ENCODE measurements at regions not wholly inside any gene's neighbourhood (a gene's known extent, or its start where the extent isn't known, plus 50 kb on each side); places are given as distances from the start of the nearest gene placed in this dataset.

- no peak for TF ChIP-seq CTCF (IDR thresholded peaks at IDR 0.05; ENCODE audit: insufficient read depth, low read length)
- TF ChIP-seq POLR2AphosphoS5 (IDR thresholded peaks at IDR 0.05; ENCODE audit: low read depth): no peak
- no peak for TF ChIP-seq REST (IDR thresholded peaks at IDR 0.05; ENCODE audit: insufficient replicate concordance, low read depth)
- no peak for TF ChIP-seq GABPA (IDR thresholded peaks at IDR 0.05; ENCODE audit: low read depth)
Measured at GRCh38 chr14:84969501-84969900, 560.4 kb upstream of the FLRT2 start.
